ENCODE measurements at regions not wholly inside any gene's neighbourhood (a gene's known extent, or its start where the extent isn't known, plus 50 kb on each side); places are given as distances from the start of the nearest gene placed in this dataset.

DNA sequence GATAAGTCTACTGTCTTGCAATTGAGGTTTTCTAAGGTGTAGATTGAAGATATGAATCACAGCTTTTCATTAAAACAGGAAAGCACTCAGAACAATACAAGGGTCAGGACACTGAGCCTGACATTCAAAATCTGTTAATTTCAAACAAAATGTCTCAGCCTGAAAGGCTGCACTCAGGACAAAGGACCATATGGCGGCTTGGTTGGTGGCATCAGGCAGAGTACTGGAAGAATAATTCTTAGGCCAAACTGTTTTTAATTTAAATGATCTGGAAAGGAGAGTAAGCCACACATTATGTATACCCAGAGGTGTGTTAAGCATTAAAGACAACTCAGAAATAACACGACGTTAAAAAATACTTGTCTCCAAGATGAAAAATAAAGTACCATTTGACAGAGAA is 85.9 kb downstream of the SKA1 start:
- no peak overlapping the region for H3K4me3 ChIP-seq (ENCODE audit: low read depth, low read length)
- TF ChIP-seq, protein P1, sequence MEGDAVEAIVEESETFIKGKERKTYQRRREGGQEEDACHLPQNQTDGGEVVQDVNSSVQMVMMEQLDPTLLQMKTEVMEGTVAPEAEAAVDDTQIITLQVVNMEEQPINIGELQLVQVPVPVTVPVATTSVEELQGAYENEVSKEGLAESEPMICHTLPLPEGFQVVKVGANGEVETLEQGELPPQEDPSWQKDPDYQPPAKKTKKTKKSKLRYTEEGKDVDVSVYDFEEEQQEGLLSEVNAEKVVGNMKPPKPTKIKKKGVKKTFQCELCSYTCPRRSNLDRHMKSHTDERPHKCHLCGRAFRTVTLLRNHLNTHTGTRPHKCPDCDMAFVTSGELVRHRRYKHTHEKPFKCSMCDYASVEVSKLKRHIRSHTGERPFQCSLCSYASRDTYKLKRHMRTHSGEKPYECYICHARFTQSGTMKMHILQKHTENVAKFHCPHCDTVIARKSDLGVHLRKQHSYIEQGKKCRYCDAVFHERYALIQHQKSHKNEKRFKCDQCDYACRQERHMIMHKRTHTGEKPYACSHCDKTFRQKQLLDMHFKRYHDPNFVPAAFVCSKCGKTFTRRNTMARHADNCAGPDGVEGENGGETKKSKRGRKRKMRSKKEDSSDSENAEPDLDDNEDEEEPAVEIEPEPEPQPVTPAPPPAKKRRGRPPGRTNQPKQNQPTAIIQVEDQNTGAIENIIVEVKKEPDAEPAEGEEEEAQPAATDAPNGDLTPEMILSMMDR (conservative IDR thresholded peaks at IDR 0.05; ENCODE audit: low read depth, low read length): no peak
- no peak for DNase-seq (ENCODE audit: low read depth)

DNA sequence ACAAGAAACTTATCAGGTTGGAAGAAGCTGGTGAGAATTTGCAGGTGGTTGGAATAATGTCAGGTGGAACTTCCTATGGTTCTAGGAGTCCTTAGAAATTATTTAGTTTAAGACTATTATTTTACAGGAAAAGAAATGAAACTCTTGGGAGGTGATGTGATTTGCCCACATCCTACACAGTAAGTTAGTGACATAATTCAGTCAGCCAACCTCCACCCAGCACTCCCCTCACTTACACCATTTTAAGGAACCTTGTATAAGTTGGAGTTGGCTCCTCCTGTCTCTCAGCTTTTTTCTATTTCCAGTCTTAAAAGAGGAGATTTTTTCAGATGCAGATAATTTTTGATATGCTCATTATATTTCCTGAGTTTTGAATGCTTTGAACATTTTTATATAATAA is 86.4 kb downstream of the SKA1 start:
- TF ChIP-seq, protein P1 (conservative IDR thresholded peaks at IDR 0.05; ENCODE audit: low read depth, low read length): no peak
- H3K4me3 ChIP-seq (ENCODE audit: low read depth, low read length): no peak overlapping the region
- no peak for DNase-seq (ENCODE audit: low read depth)

DNA sequence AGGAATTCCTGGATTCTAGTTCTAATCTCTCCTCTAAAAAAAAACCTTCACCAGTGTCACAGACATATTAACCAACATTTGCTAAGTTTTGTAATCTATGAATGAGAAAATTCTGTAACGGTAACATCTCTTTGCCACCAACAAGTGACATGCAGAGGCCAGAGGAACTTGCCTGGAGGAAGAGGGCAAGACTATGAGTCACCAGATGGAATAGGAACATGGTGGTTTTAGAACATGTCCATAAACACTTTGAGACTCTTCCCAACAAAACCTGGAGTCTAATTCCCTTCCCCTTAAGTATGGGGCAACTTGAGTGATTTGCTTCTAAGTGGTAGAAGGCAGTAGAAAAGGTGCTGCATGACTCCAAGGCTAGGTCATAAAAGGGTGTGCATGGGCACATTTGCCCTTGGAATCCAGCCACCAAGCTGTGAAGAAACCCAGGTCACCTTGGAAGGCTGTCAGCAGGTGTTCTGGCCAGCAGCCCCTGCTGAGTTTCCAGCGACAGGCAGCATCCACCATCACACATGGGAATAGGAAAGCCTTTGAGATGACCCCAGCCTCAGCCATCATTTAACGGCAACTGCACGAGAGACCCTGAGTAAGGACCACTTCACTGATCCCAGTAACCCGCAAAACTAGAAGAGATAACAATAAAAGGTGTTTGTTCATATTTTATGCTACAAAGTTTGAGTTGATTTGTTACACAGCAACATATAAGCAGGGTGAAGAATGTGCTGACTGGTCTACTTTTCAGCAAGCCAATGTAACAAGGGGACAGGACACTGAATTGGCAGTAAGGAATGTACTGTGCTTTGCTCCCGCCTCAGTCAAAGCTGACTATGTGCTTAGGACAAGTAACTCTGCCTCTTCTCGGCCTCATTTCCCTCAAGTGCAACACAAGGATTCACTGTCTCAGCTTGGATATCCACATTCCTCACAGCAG is 90.6 kb downstream of the SKA1 start:
- TF ChIP-seq, protein P1 (conservative IDR thresholded peaks at IDR 0.05; ENCODE audit: low read depth, low read length): no peak
- no peak for DNase-seq (ENCODE audit: low read depth)
- H3K4me3 ChIP-seq (ENCODE audit: low read depth, low read length): no peak overlapping the region

DNA sequence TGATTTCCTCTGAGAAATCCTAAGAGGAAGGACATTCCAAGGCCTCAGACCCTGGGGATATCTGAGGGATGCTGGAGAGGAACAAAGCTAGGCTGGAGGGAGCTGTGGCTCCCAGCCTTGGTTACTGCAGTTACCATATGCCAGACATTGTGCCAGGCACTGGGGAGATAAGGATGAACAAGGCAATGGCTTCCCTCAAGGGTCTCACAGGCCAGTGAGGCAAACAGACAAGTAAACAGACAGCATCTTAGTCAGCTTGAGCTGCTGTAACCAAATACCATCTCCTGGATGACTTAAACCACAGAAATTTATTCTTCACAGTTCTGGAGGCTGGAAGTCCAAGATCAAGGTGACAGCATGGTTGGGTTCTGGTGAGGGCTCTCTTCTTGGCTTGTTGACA is 91.8 kb downstream of the SKA1 start:
- no peak overlapping the region for H3K4me3 ChIP-seq (ENCODE audit: low read depth, low read length)
- peak; percentile 11 for DNase-seq (ENCODE audit: low read depth)
- TF ChIP-seq, protein P1 (conservative IDR thresholded peaks at IDR 0.05; ENCODE audit: low read depth, low read length): no peak

DNA sequence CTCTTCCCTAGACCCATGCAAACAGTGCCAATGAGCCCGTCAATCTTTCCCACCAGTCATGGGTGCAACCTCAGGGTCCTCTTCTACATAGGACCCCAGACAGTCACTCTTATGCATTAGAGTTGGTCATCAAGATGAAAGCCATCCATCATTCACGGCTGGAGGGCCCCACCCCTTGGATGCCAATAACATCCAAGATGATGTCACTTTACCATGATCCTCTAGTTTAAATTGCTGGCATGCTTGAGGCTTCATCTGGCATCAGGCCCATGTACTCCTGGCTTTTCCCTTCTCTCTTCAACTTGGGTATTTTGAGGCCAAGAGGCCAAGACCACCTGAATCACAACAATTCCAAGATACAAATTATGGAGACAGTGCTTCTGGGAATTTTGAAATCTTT is 91.1 kb upstream of the MAPK4 start:
- DNase-seq (ENCODE audit: low read depth): no peak
- no peak overlapping the region for H3K4me3 ChIP-seq (ENCODE audit: low read depth, low read length)
- TF ChIP-seq, protein P1 (conservative IDR thresholded peaks at IDR 0.05; ENCODE audit: low read depth, low read length): no peak

DNA sequence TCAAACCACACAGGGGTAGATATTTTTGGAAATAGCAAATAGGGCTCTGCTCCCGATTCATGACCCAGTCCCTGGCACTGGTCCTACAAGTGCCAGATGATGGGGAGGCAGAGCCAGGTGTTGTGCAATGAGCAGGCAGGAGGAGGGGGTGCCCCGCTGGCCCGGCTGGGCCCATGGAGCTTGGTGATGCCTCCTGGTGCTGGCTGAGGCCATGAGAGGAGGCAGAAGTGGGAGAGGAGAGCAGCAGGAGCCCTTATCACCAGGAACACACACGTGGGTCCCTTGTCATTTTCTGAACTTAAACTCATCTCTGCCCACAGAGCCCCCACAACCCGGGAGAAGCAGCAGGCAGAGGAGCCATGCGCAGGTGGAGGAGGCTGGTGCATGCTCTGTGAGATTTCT is 90.5 kb upstream of the MAPK4 start:
- DNase-seq (ENCODE audit: low read depth): no peak
- TF ChIP-seq, protein P1 (conservative IDR thresholded peaks at IDR 0.05; ENCODE audit: low read depth, low read length): no peak
- no peak overlapping the region for H3K4me3 ChIP-seq (ENCODE audit: low read depth, low read length)

DNA sequence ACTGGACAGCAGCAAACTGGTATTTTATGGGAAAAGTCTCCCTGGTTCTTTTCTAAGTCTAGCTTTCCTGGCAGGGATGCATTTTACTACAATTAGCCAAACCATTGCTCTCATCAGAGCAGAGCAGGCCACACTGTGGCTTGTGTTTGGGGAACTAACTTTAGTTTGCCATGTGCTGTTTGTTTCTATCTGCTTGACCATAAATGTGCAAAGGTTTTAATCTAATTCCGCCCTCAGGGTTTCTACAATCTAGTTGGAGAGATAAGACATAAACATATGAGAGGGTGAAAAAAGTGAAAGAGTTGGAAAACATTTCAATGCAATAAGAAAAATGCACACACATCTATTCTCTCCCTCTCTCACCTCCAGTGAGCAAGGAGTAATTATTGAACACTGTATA is 86.9 kb upstream of the MAPK4 start:
- TF ChIP-seq, protein P1 (conservative IDR thresholded peaks at IDR 0.05; ENCODE audit: low read depth, low read length): no peak
- H3K4me3 ChIP-seq (ENCODE audit: low read depth, low read length): no peak overlapping the region
- DNase-seq (ENCODE audit: low read depth): no peak

All from choroid plexus epithelial cell (primary cell).